Trophoblast cell (in vitro differentiated cells and primary cell): ENCODE measurements at regions not wholly inside any gene's neighbourhood (a gene's known extent, or its start where the extent isn't known, plus 50 kb on each side); places are given as distances from the start of the nearest gene placed in this dataset.

Source experiments
- DNase-seq, 2 donors: peaks; one replicate each; pipeline ENCODE4 v3.0.0-alpha.2; 2016
- H2AFZ ChIP-seq: 2 replicates; pipeline ENCODE4 v1.6.1; 2013; ENCODE audit warnings: low read length, moderate library complexity, mild to moderate bottlenecking; ENCODE audit not compliant: insufficient read depth, poor library complexity
- H2AK5ac ChIP-seq: 2 replicates; pipeline ENCODE4 v1.6.1; 2013; ENCODE audit warnings: mild to moderate bottlenecking, low read length
- H2BK120ac ChIP-seq: 2 replicates; pipeline ENCODE4 v1.6.1; 2013; ENCODE audit warnings: low read length, mild to moderate bottlenecking, moderate library complexity; ENCODE audit not compliant: insufficient read depth, poor library complexity
- H2BK12ac ChIP-seq: 2 replicates; pipeline ENCODE4 v1.6.1; 2013; ENCODE audit warnings: mild to moderate bottlenecking, low read length, moderate library complexity
- H2BK5ac ChIP-seq: 2 replicates; pipeline ENCODE4 v1.6.1; 2013; ENCODE audit warnings: low read length, low read depth, moderate library complexity, mild to moderate bottlenecking; ENCODE audit not compliant: poor library complexity
- H3K14ac ChIP-seq: 2 replicates; pipeline ENCODE4 v1.6.1; 2013; ENCODE audit warnings: mild to moderate bottlenecking, low read length
- H3K18ac ChIP-seq: 2 replicates; pipeline ENCODE4 v1.6.1; 2013; ENCODE audit warnings: mild to moderate bottlenecking, low read length
- H3K23ac ChIP-seq: 2 replicates; pipeline ENCODE4 v1.6.1; 2013; ENCODE audit warnings: low read length
- H3K27ac ChIP-seq: 2 replicates; pipeline ENCODE4 v1.5.1; 2013; ENCODE audit warnings: low read depth, mild to moderate bottlenecking, inconsistent platforms, low read length, moderate library complexity
- H3K27me3 ChIP-seq: 2 replicates; pipeline ENCODE4 v1.6.1; 2013; ENCODE audit warnings: inconsistent platforms, mild to moderate bottlenecking, low read length, moderate library complexity; ENCODE audit not compliant: insufficient read depth
- H3K36me3 ChIP-seq, 2 experiments: 1 replicate in 1 of 2; 2 replicates in 1 of 2; pipeline ENCODE4 v1.6.1; 2013; ENCODE audit warnings: low read length in 2 of 2, mild to moderate bottlenecking in 2 of 2, moderate library complexity in 1 of 2; ENCODE audit not compliant: insufficient read depth in 2 of 2, control insufficient read depth in 1 of 2
- H3K4ac ChIP-seq: 2 replicates; pipeline ENCODE4 v1.6.1; 2013; ENCODE audit warnings: low read depth, mild to moderate bottlenecking, low read length, moderate library complexity
- H3K4me1 ChIP-seq, 2 experiments: 1 replicate in 1 of 2; 2 replicates in 1 of 2; pipeline ENCODE4 v1.6.1; 2013; ENCODE audit warnings: low read length in 2 of 2, mild to moderate bottlenecking in 2 of 2, moderate library complexity in 1 of 2; ENCODE audit not compliant: insufficient read depth in 2 of 2, control insufficient read depth in 1 of 2
- H3K4me2 ChIP-seq: 2 replicates; pipeline ENCODE4 v1.6.1; 2013; ENCODE audit warnings: inconsistent platforms, mild to moderate bottlenecking, low read length, moderate library complexity
- H3K4me3 ChIP-seq: 2 replicates; pipeline ENCODE4 v1.5.1; 2013; ENCODE audit warnings: mild to moderate bottlenecking, low read depth, low read length, inconsistent platforms
- H3K79me1 ChIP-seq: one replicate; pipeline ENCODE4 v1.6.1; 2013; ENCODE audit warnings: low read length
- H3K79me2 ChIP-seq: 2 replicates; pipeline ENCODE4 v1.6.1; 2013; ENCODE audit warnings: low read length, mild to moderate bottlenecking; ENCODE audit not compliant: control insufficient read depth, insufficient read depth, poor library complexity
- H3K9ac ChIP-seq: 2 replicates; pipeline ENCODE4 v1.6.1; 2013; ENCODE audit warnings: mild to moderate bottlenecking, low read length
- H3K9me3 ChIP-seq: 2 replicates; pipeline ENCODE4 v1.6.1; 2013; ENCODE audit warnings: low read depth, mild to moderate bottlenecking, control low read depth, inconsistent platforms, low read length; ENCODE audit not compliant: insufficient read depth
- H4K12ac ChIP-seq: 2 replicates; pipeline ENCODE4 v1.6.1; 2013; ENCODE audit warnings: low read depth, mild to moderate bottlenecking, low read length, moderate library complexity
- H4K8ac ChIP-seq: 2 replicates; pipeline ENCODE4 v1.6.1; 2013; ENCODE audit warnings: low read depth, mild to moderate bottlenecking, low read length, moderate library complexity
- H4K91ac ChIP-seq: one replicate; pipeline ENCODE4 v1.6.1; 2013; ENCODE audit warnings: low read depth, mild to moderate bottlenecking, low read length, moderate library complexity
- WGBS: extraction: QIAGEN DNeasy Blood & Tissue Kit; methylation state at CpG from one replicate; pipeline ENCODE4 v1.1.7; 2013; ENCODE audit warnings: missing lambda C conversion rate; ENCODE audit not compliant: insufficient read length, insufficient coverage; ENCODE audit errors: extremely low coverage; 5-methylcytosine and 5-hydroxymethylcytosine counted together

- Histone ChIP-seq H3K4me3 (no peak overlapping the region), H2BK5ac (no peak overlapping the region), H3K36me3 (no peaks in the 10 kb centered on the region), H4K8ac (no peak overlapping the region), H4K91ac (no peak overlapping the region), H3K27ac (no peak overlapping the region), H3K79me2 (no peaks in the 10 kb centered on the region), H2AFZ (no peak overlapping the region), H2AK5ac (no peak overlapping the region), H2BK12ac (no peak overlapping the region), H2BK120ac (no peak overlapping the region), H3K27me3 (no peaks in the 10 kb centered on the region), H3K18ac (no peak overlapping the region), H3K23ac (no peak overlapping the region), H3K4me1 (no peaks in the 10 kb centered on the region), H3K4ac (no peak overlapping the region), H3K9me3 (no peaks in the 10 kb centered on the region), H3K9ac (no peak overlapping the region), H3K4me2 (no peak overlapping the region), H3K79me1 (no peaks in the 10 kb centered on the region), H4K12ac (no peak overlapping the region), H3K14ac (no peak overlapping the region)
- 100% methylated on average over 1 of the region's 1 CpG for WGBS
- no peak for DNase-seq
Measured at GRCh38 chr19:29364999-29365398, 152.0 kb upstream of the UQCRFS1 start.

GRCh38 chr19:29365836-29366417, 153.0 kb upstream of the UQCRFS1 start:
- Histone ChIP-seq H3K18ac (no peak overlapping the region), H4K12ac (no peak overlapping the region), H2BK12ac (no peak overlapping the region), H3K4me3 (no peak overlapping the region), H3K36me3 (no peaks in the 10 kb centered on the region), H3K4ac (no peak overlapping the region), H3K79me2 (no peaks in the 10 kb centered on the region), H2AFZ (no peak overlapping the region), H4K8ac (no peak overlapping the region), H3K27me3 (no peaks in the 10 kb centered on the region), H3K9me3 (no peaks in the 10 kb centered on the region), H4K91ac (no peak overlapping the region), H3K9ac (no peak overlapping the region), H3K4me2 (no peak overlapping the region), H3K27ac (no peak overlapping the region), H3K79me1 (no peaks in the 10 kb centered on the region), H3K4me1 (no peaks in the 10 kb centered on the region), H3K23ac (no peak overlapping the region), H3K14ac (no peak overlapping the region), H2AK5ac (no peak overlapping the region), H2BK120ac (no peak overlapping the region), H2BK5ac (no peak overlapping the region)
- no peak for DNase-seq

- no peak overlapping the region for H4K12ac ChIP-seq
- no peak overlapping the region for H4K8ac ChIP-seq
- no peaks in the 10 kb centered on the region for H3K27me3 ChIP-seq
- H4K91ac ChIP-seq, result no peak overlapping the region
- DNase-seq, result no peak
- no peak overlapping the region for H3K23ac ChIP-seq
- H3K9ac ChIP-seq, result no peak overlapping the region
- no peaks in the 10 kb centered on the region for H3K9me3 ChIP-seq
- peaks cover 1 to 2% of the 10 kb centered on the region in 2 experiments for H3K4me1 ChIP-seq
- H3K79me1 ChIP-seq, result no peaks in the 10 kb centered on the region
- H3K18ac ChIP-seq, result no peak overlapping the region
- H3K4ac ChIP-seq, result no peak overlapping the region
- no peak overlapping the region for H2BK12ac ChIP-seq
- no peak overlapping the region for H2AK5ac ChIP-seq
- H2BK5ac ChIP-seq, result no peak overlapping the region
- H3K27ac ChIP-seq, result no peak overlapping the region
- H3K79me2 ChIP-seq, result no peaks in the 10 kb centered on the region
- no peak overlapping the region for H2BK120ac ChIP-seq
- no CpG with 5 or more reads among the region's 10 CpGs for WGBS
- no peak overlapping the region for H3K14ac ChIP-seq
- H3K4me2 ChIP-seq, result no peak overlapping the region
- no peaks in the 10 kb centered on the region for H3K36me3 ChIP-seq
- no peak overlapping the region for H2AFZ ChIP-seq
- no peak overlapping the region for H3K4me3 ChIP-seq
Measured at GRCh38 chr19:29366757-29367156, 153.8 kb upstream of the UQCRFS1 start.

- Histone ChIP-seq H3K27ac (no peak overlapping the region), H3K36me3 (no peaks in the 10 kb centered on the region), H3K14ac (no peak overlapping the region), H3K4me1 (peaks cover 4 to 6% of the 10 kb centered on the region in 2 experiments), H3K4me2 (no peak overlapping the region), H2AK5ac (no peak overlapping the region), H3K4ac (no peak overlapping the region), H3K9ac (no peak overlapping the region), H2BK5ac (no peak overlapping the region), H2BK12ac (no peak overlapping the region), H2AFZ (no peak overlapping the region), H3K79me2 (no peaks in the 10 kb centered on the region), H4K12ac (no peak overlapping the region), H3K18ac (no peak overlapping the region), H3K23ac (no peak overlapping the region), H3K9me3 (no peaks in the 10 kb centered on the region), H4K91ac (no peak overlapping the region), H4K8ac (no peak overlapping the region), H3K4me3 (no peak overlapping the region), H3K79me1 (no peaks in the 10 kb centered on the region), H3K27me3 (no peaks in the 10 kb centered on the region), H2BK120ac (no peak overlapping the region)
- DNase-seq, result no peak
- no CpG with 5 or more reads among the region's 7 CpGs for WGBS
Measured at GRCh38 chr19:29367791-29368222, 154.9 kb upstream of the UQCRFS1 start.
